Neural progenitor cell (in vitro differentiated cells): ENCODE measurements at regions not wholly inside any gene's neighbourhood (a gene's known extent, or its start where the extent isn't known, plus 50 kb on each side); places are given as distances from the start of the nearest gene placed in this dataset.

Experiments used
- CTCF ChIP-seq: fragments of 200-600 bp; sonication (generic); IDR thresholded peaks from 2 replicates; pipeline ENCODE4 v1.5.1; 2017; ENCODE audit warnings: antibody characterized with exemption, mild to moderate bottlenecking
- EZH2 ChIP-seq: fragments of 200-600 bp; sonication (generic); IDR thresholded peaks from 2 replicates; pipeline ENCODE4 v1.6.1; 2017; ENCODE audit warnings: antibody characterized with exemption, mild to moderate bottlenecking, moderate library complexity

DNA sequence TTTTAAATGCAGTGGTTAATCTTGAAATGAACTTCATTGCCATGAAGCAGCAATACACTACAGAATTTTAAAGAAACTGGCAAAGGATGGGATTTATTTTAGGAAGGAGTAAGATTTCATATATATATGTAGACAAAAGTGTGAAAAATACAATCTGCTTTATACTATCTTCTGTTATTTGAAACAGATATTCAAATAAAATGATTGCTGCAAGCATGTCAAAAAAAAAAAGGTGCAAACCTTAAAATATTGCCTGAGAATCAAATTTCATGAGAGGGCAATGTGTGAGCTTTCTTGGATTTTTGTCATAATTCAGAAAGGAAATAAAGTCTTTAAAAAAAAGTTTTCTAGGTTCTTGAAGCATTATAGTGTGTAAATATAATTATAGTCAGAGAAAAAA is 705.0 kb upstream of the CDH10 start:
- TF ChIP-seq CTCF: no peak
- no peak for TF ChIP-seq EZH2
